Endothelial cell of umbilical vein (primary cell): ENCODE measurements at regions not wholly inside any gene's neighbourhood (a gene's known extent, or its start where the extent isn't known, plus 50 kb on each side); places are given as distances from the start of the nearest gene placed in this dataset.

ENCODE experiments used
- BruUV-seq: library from RNA; stranded (reverse); fragments of 400-500 nt; replicated peaks from 2 replicates; lab custom pipeline; 2021; lab: Mats Ljungman, UMichigan
- CTCF ChIA-PET: fragments of 300-600, 350-600 bp; sonication (Branson Sonifier 250); formaldehyde crosslinking; loops from one replicate; lab custom pipeline; 2021; ENCODE audit warnings: antibody characterized with exemption, inconsistent platforms; lab: Charles Lee
- POLR2A ChIA-PET: fragments of 300-600, 350-600 bp; sonication (Branson Sonifier 250); formaldehyde crosslinking; loops from one replicate; lab custom pipeline; 2021; ENCODE audit warnings: antibody characterized with exemption, inconsistent platforms; lab: Charles Lee
- DNase-seq: peaks from one replicate; pipeline ENCODE4 v3.0.0-alpha.2; 2011; ENCODE audit warnings: low read depth, low spot score
- FAIRE-seq: peaks from 2 replicates; lab custom pipeline; 2011; peaks lifted over from hg19 to GRCh38; lab: Jason Lieb, UNC
- H2AFZ ChIP-seq: 2 replicates; pipeline ENCODE4 v1.6.0; 2012; ENCODE audit warnings: low read depth, low read length, control low read depth, inconsistent platforms
- H3K27ac ChIP-seq: 2 replicates; pipeline ENCODE4 v1.5.1; 2011; ENCODE audit warnings: low read depth, mild to moderate bottlenecking, control low read depth, low read length, moderate library complexity; ENCODE audit not compliant: insufficient read depth
- H3K27me3 ChIP-seq, 2 experiments: 2 replicates each; pipeline versions ENCODE4 v1.6.0 to v1.6.1; 2011; ENCODE audit warnings: low read length in 2 of 2, mixed read lengths in 1 of 2; ENCODE audit not compliant: control insufficient read depth in 2 of 2, insufficient read depth in 2 of 2
- H3K36me3 ChIP-seq, 2 experiments: 2 replicates in 1 of 2; 3 replicates in 1 of 2; pipeline ENCODE4 v1.5.1; 2011; ENCODE audit warnings: low read length in 2 of 2, mild to moderate bottlenecking in 1 of 2, moderate library complexity in 1 of 2; ENCODE audit not compliant: control insufficient read depth in 2 of 2, insufficient read depth in 2 of 2; ENCODE audit errors: extremely low read depth in 1 of 2
- H3K4me1 ChIP-seq: 3 replicates; pipeline ENCODE4 v1.5.1; 2011; ENCODE audit warnings: mild to moderate bottlenecking, low read length; ENCODE audit not compliant: control insufficient read depth, insufficient read depth; ENCODE audit errors: extremely low read depth
- H3K4me2 ChIP-seq: 2 replicates; pipeline ENCODE4 v1.6.1; 2011; ENCODE audit warnings: low read length, control low read depth, mixed read lengths; ENCODE audit not compliant: insufficient read depth
- H3K4me3 ChIP-seq, 3 experiments: fragments of 200-600 bp in 1 of 3; sonication (generic), shearing (Covaris generic) in 1 of 3; replicated peaks in 1 of 3; 2 replicates each; pipeline ENCODE4 v1.5.1; 2011 to 2016; ENCODE audit warnings: control low read depth in 3 of 3, low read length in 3 of 3, mild to moderate bottlenecking in 2 of 3, inconsistent platforms in 1 of 3, low read depth in 1 of 3, moderate library complexity in 1 of 3; ENCODE audit not compliant: insufficient read depth in 1 of 3
- H3K79me2 ChIP-seq: 2 replicates; pipeline ENCODE4 v1.6.0; 2012; ENCODE audit warnings: low read length, inconsistent platforms; ENCODE audit not compliant: control insufficient read depth, insufficient read depth
- H3K9ac ChIP-seq: replicated peaks from 2 replicates; pipeline ENCODE3; 2011; ENCODE audit warnings: low read length, control low read depth; ENCODE audit not compliant: insufficient read depth; ENCODE audit errors: extremely low read depth
- H3K9me1 ChIP-seq: replicated peaks from 3 replicates; pipeline ENCODE4 v1.6.0; 2011; ENCODE audit warnings: mild to moderate bottlenecking, low read length; ENCODE audit not compliant: control insufficient read depth, insufficient read depth; ENCODE audit errors: extremely low read depth
- H3K9me3 ChIP-seq: replicated peaks from 2 replicates; pipeline ENCODE4 v1.5.1; 2012; ENCODE audit warnings: low read length, inconsistent platforms; ENCODE audit not compliant: control insufficient read depth, insufficient read depth
- H4K20me1 ChIP-seq: replicated peaks from 2 replicates; pipeline ENCODE3; 2011; ENCODE audit warnings: mild to moderate bottlenecking, low read length; ENCODE audit not compliant: control insufficient read depth, insufficient read depth; ENCODE audit errors: extremely low read depth
- CTCF ChIP-seq, 2 donors: IDR thresholded peaks; 1 replicate in 1 of 2; 2 replicates in 1 of 2; pipeline ENCODE4 v1.5.1; 2011; ENCODE audit warnings: low read length in 2 of 2, mild to moderate bottlenecking in 2 of 2, moderate library complexity in 2 of 2, control low read depth in 1 of 2, inconsistent platforms in 1 of 2, low read depth in 1 of 2; ENCODE audit not compliant: insufficient read depth in 1 of 2; ENCODE audit errors: extremely low read depth in 1 of 2
- EZH2 ChIP-seq: IDR thresholded peaks from 2 replicates; pipeline ENCODE4 v1.6.1; 2012; ENCODE audit warnings: borderline replicate concordance, low read depth, mild to moderate bottlenecking, moderate library complexity, low read length, inconsistent platforms; ENCODE audit not compliant: severe bottlenecking
- FOS ChIP-seq: IDR thresholded peaks from 2 replicates; pipeline ENCODE4 v1.6.1; 2011; ENCODE audit warnings: mild to moderate bottlenecking, low read length, moderate library complexity, borderline replicate concordance; ENCODE audit not compliant: insufficient read depth
- GATA2 ChIP-seq: IDR thresholded peaks from 2 replicates; pipeline ENCODE4 v1.7.0; 2011; ENCODE audit warnings: low read depth, mild to moderate bottlenecking, moderate library complexity, mixed read lengths, low read length; ENCODE audit not compliant: insufficient read length, insufficient read depth
- JUN ChIP-seq: IDR thresholded peaks from 2 replicates; pipeline ENCODE4 v1.6.1; 2011; ENCODE audit warnings: borderline replicate concordance, low read depth; ENCODE audit not compliant: insufficient read length, insufficient read depth
- MYC ChIP-seq: IDR thresholded peaks from one replicate; pipeline ENCODE4 v1.6.1; 2011; ENCODE audit warnings: mild to moderate bottlenecking, low read depth, low read length
- POLR2A ChIP-seq: IDR thresholded peaks from 2 replicates; pipeline ENCODE4 v1.6.1; 2012; ENCODE audit warnings: low read depth, mild to moderate bottlenecking, control low read depth, low read length
- POLR2AphosphoS5 ChIP-seq: IDR thresholded peaks from 2 replicates; pipeline ENCODE4 v1.6.1; 2012; ENCODE audit warnings: low read depth, mild to moderate bottlenecking, control low read depth, low read length, moderate library complexity; ENCODE audit not compliant: insufficient read depth
- dilution Hi-C: fragments of 300-500 bp; cut with MboI; formaldehyde crosslinking; loops from one replicate; pipeline ENCODE4 v1.15.0; 2019; ENCODE audit warnings: low sequenced_read_pairs; ENCODE audit not compliant: extremely low pct_ligation_motif_present
- intact Hi-C: fragments of 100-400 bp; cut with micrococcal nuclease; formaldehyde crosslinking; loops from one replicate; pipeline ENCODE4 v1.10.0; 2022
- TF ChIP-seq, protein P1 (sequence below): IDR thresholded peaks from 2 replicates; pipeline ENCODE4 v1.6.1; 2011; ENCODE audit not compliant: insufficient read depth, insufficient read length

DNA sequence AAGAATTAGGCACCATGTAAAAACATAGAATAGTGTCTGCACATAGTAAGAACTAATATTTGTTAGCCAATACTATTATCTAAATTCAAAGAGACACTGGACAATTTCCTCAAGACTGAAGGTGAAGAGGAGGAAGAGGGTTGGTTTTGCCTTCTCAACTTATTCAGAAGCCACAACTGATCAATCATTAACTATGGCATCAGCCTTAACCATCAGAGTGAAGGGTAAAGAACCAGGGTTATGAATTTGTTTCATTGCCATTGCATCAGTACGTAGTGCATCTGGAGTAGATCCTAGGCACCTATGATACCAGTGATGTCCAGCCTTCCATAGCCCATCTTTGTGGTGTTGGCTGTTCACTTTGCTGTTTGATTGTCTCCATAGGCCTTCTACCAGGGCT lies 421.7 kb upstream of the DEPDC1 start:
- ChIA-PET POLR2A (no interaction called here), CTCF (no interaction called here)
- Histone ChIP-seq H3K27me3 (no peaks in the 10 kb centered on the region), H3K9ac (no peak overlapping the region), H3K4me2 (no peak overlapping the region), H3K36me3 (no peaks in the 10 kb centered on the region), H3K4me1 (no peaks in the 10 kb centered on the region), H3K79me2 (no peaks in the 10 kb centered on the region), H3K27ac (no peak overlapping the region), H4K20me1 (no peaks in the 10 kb centered on the region), H2AFZ (no peak overlapping the region), H3K9me1 (no peaks in the 10 kb centered on the region), H3K4me3 (no peak overlapping the region), H3K9me3 (no peaks in the 10 kb centered on the region)
- intact Hi-C loops (no loop called here), dilution Hi-C loops (no loop called here)
- no TSS peak for BruUV-seq
- no peak for FAIRE-seq
- TF ChIP-seq MYC (no peak), EZH2 (no peak), POLR2A (no peak), JUN (no peak), FOS (no peak), GATA2 (no peak), POLR2AphosphoS5 (no peak), CTCF (IDR thresholded peaks at IDR 0.05; ENCODE audit: extremely low read depth in 1 of 2, insufficient read depth in 1 of 2, low read depth in 1 of 2, low read length in 2 of 2) (no peak)
- TF ChIP-seq, protein P1, sequence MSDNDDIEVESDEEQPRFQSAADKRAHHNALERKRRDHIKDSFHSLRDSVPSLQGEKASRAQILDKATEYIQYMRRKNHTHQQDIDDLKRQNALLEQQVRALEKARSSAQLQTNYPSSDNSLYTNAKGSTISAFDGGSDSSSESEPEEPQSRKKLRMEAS, result no peak
- no peak for DNase-seq
